Epithelial cell of esophagus (primary cell): ENCODE measurements at regions not wholly inside any gene's neighbourhood (a gene's known extent, or its start where the extent isn't known, plus 50 kb on each side); places are given as distances from the start of the nearest gene placed in this dataset.
A peak's percentile ranks its signal among the peaks of the same experiment; 100 is the strongest.

ENCODE experiments used
- DNase-seq: peaks from one replicate; pipeline ENCODE4 v3.0.0; 2010; ENCODE audit warnings: low read depth
- H3K4me3 ChIP-seq: 2 replicates; pipeline ENCODE4 v1.5.1; 2011; ENCODE audit warnings: mild to moderate bottlenecking, low read length, control low read depth
- TF ChIP-seq, protein P1 (sequence below): IDR thresholded peaks from 2 replicates; pipeline ENCODE4 v1.5.1; 2011; ENCODE audit warnings: low read depth, mild to moderate bottlenecking, low read length, control low read depth, inconsistent platforms; ENCODE audit not compliant: insufficient read depth; ENCODE audit errors: missing control alignments

- no peak overlapping the region for H3K4me3 ChIP-seq
- TF ChIP-seq, protein P1, sequence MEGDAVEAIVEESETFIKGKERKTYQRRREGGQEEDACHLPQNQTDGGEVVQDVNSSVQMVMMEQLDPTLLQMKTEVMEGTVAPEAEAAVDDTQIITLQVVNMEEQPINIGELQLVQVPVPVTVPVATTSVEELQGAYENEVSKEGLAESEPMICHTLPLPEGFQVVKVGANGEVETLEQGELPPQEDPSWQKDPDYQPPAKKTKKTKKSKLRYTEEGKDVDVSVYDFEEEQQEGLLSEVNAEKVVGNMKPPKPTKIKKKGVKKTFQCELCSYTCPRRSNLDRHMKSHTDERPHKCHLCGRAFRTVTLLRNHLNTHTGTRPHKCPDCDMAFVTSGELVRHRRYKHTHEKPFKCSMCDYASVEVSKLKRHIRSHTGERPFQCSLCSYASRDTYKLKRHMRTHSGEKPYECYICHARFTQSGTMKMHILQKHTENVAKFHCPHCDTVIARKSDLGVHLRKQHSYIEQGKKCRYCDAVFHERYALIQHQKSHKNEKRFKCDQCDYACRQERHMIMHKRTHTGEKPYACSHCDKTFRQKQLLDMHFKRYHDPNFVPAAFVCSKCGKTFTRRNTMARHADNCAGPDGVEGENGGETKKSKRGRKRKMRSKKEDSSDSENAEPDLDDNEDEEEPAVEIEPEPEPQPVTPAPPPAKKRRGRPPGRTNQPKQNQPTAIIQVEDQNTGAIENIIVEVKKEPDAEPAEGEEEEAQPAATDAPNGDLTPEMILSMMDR = peak; percentile 78
- peak; percentile 56 for DNase-seq
Measured at GRCh38 chr6:126804332-126805064, 314.0 kb upstream of the RSPO3 start.

DNA sequence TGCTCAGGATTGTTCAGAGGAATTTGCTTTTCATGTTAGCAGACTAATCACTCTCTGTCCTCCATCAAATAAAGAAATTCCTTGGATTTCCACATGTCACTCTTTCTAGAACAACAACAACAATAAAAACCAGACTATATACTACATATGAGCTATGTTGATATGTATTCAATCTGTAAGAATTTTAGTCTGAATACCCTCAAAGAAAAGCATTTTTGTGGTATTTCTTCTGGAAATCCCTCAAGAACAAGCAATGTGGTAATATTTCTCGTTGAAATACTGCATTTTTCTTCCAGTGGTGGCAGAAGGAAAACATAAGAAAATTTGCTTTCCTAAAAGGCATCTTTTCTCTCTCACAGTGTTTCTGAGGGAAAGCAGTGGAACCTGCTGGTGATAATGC lies 312.6 kb upstream of the RSPO3 start:
- no peak for DNase-seq

DNA sequence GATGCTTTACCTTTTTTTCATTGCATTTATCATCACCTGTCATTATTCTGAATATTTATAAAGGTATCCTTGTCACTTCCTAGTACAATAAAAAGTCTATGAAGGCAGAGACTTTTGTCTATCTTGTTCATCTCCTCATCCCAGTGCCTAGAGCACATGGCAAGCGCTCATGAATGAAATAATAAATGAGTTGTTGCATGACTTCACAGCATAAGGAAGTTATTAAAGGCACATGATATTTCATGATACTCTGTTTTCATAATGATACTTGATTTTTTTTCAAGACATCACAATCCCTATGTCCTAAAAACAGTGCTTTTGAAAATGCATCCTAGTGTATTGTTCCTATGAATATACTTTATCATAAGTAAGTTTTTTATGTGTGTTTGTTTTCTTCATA lies 310.6 kb upstream of the RSPO3 start:
- TF ChIP-seq, protein P1 = no peak
- no peak overlapping the region for H3K4me3 ChIP-seq
- no peak for DNase-seq

More for the DNA sequence above, 312.6 kb upstream of the RSPO3 start:
- H3K4me3 ChIP-seq = no peak overlapping the region
- TF ChIP-seq, protein P1 = no peak

DNA sequence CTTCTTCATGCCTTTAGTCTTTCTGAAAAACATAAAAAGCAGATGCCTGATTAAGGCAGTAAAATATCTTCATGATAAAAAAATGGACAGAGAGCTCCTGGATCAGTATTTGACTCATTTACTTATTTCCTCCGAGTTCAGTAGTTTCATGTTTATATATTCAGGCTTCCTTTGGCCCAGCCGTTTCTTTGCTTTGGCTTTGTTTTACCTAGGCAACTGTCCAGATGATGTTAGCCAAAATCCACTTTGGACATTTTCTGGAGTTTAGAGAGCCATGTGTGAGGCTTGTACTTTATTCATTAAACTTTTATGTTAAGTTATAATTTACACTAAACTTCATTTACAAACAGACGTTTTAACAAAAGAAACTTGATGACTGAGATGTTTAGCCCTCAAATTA lies 307.1 kb upstream of the RSPO3 start:
- no peak for DNase-seq
- TF ChIP-seq, protein P1 = no peak

GRCh38 chr6:126812010-126812409 lies 306.5 kb upstream of the RSPO3 start:
- no peak for DNase-seq
- H3K4me3 ChIP-seq = no peak overlapping the region
- TF ChIP-seq, protein P1 = no peak

More for the DNA sequence above, 307.1 kb upstream of the RSPO3 start:
- no peak overlapping the region for H3K4me3 ChIP-seq

GRCh38 chr6:126812651-126813050 lies 305.8 kb upstream of the RSPO3 start:
- no peak overlapping the region for H3K4me3 ChIP-seq
- DNase-seq = no peak
- TF ChIP-seq, protein P1 = no peak

DNA sequence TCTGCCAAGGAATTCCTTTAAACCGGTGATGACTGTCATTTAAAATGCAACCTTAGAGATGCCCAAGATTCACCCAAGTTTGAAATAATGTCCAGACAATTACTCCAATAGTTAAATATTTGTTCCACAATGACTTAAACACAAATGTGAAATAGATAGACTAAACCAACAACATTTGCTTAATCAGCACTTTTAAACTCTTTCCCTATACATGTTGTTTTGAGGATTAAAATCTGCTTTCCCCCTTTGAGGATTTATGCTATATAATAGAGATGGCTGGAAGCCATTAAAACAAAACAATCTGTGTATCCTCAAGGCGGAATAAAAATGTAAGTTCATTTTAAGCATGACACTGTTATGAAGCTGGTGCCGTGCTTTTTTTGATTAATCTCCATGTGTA lies 297.8 kb upstream of the RSPO3 start:
- no peak overlapping the region for H3K4me3 ChIP-seq
- DNase-seq = no peak
- TF ChIP-seq, protein P1 = no peak
